CD4-positive, alpha-beta memory T cell (primary cell): ENCODE measurements at regions not wholly inside any gene's neighbourhood (a gene's known extent, or its start where the extent isn't known, plus 50 kb on each side); places are given as distances from the start of the nearest gene placed in this dataset.
"Not testable (repeated sequence)": the region's sequence is repeated elsewhere in the genome, so short reads cannot be mapped to it uniquely, and the experiment has no call there.

Experiments
- CTCF ChIA-PET: fragments of 350-600 bp; sonication (Branson Sonifier 250); formaldehyde crosslinking; loops from one replicate; lab custom pipeline; 2021; ENCODE audit warnings: inconsistent platforms; ENCODE audit not compliant: partially characterized antibody; lab: Charles Lee
- POLR2A ChIA-PET: fragments of 350-600 bp; sonication (Branson Sonifier 250); formaldehyde crosslinking; loops from one replicate; lab custom pipeline; 2021; ENCODE audit not compliant: partially characterized antibody; lab: Charles Lee
- DNase-seq, 5 donors: peaks; one replicate each; pipeline versions ENCODE4 v3.0.0 to v3.0.0-alpha.2; 2020 to 2022; ENCODE audit warnings: mixed read lengths in 1 of 5
- H3K27ac ChIP-seq: one replicate; pipeline ENCODE4 v1.7.0; 2013; ENCODE audit warnings: low read depth, low read length
- H3K27me3 ChIP-seq: 2 replicates; pipeline ENCODE4 v1.7.0; 2013; ENCODE audit warnings: mild to moderate bottlenecking, low read length, moderate library complexity; ENCODE audit not compliant: insufficient read depth
- H3K36me3 ChIP-seq: 2 replicates; pipeline ENCODE4 v1.7.0; 2013; ENCODE audit warnings: mild to moderate bottlenecking, low read length, moderate library complexity; ENCODE audit not compliant: insufficient read depth
- H3K4me1 ChIP-seq: 2 replicates; pipeline ENCODE4 v1.7.0; 2013; ENCODE audit warnings: mild to moderate bottlenecking, low read length, moderate library complexity; ENCODE audit not compliant: insufficient read depth
- H3K4me3 ChIP-seq, 2 donors: one replicate each; pipeline ENCODE4 v1.7.0; 2013; ENCODE audit warnings: low read length in 2 of 2, mild to moderate bottlenecking in 1 of 2
- H3K9me3 ChIP-seq, 2 donors: one replicate each; pipeline ENCODE4 v1.7.0; 2013; ENCODE audit warnings: low read length in 2 of 2, control low read depth in 1 of 2; ENCODE audit not compliant: control insufficient read depth in 1 of 2
- H3K27ac Mint-ChIP-seq, 7 donors: one replicate each; pipeline ENCODE4 v1.8.0; 2020 to 2021; ENCODE audit warnings: mixed read lengths in 7 of 7, mild to moderate bottlenecking in 6 of 7, inconsistent platforms in 3 of 7, moderate library complexity in 3 of 7
- H3K27me3 Mint-ChIP-seq, 2 donors: one replicate each; pipeline ENCODE4 v1.8.0; 2020 to 2021; ENCODE audit warnings: mixed read lengths in 2 of 2
- H3K36me3 Mint-ChIP-seq, 2 donors: one replicate each; pipeline ENCODE4 v1.8.0; 2020 to 2021; ENCODE audit warnings: mixed read lengths in 2 of 2, inconsistent platforms in 1 of 2, mild to moderate bottlenecking in 1 of 2
- H3K4me1 Mint-ChIP-seq, 4 donors: one replicate each; pipeline ENCODE4 v1.8.0; 2020 to 2021; ENCODE audit warnings: mixed read lengths in 4 of 4, mild to moderate bottlenecking in 1 of 4
- H3K4me3 Mint-ChIP-seq, 8 donors: one replicate each; pipeline ENCODE4 v1.8.0; 2020 to 2021; ENCODE audit warnings: mixed read lengths in 8 of 8, mild to moderate bottlenecking in 7 of 8, moderate library complexity in 6 of 8, inconsistent platforms in 3 of 8
- H3K9me3 Mint-ChIP-seq, 8 donors: one replicate each; pipeline ENCODE4 v1.8.0; 2020 to 2021; ENCODE audit warnings: mixed read lengths in 8 of 8, mild to moderate bottlenecking in 5 of 8, inconsistent platforms in 3 of 8, moderate library complexity in 1 of 8
- intact Hi-C: fragments of 100-400 bp; cut with micrococcal nuclease; formaldehyde crosslinking; loops from one replicate; pipeline ENCODE4 v1.15.1; 2023

GRCh38 chr20:25864963-25865714 lies 168.5 kb upstream of the ZNF337 start:
- intact Hi-C loops, result loop anchor here (1.0 to 5.0 kb wide), 3 partner anchors 11 to 473 kb away; partner anchors contain the start of genes ABHD12 and ZNF337
- H3K27me3 ChIP-seq, H3K36me3 ChIP-seq, POLR2A ChIA-PET, H3K36me3 Mint-ChIP-seq, H3K27ac ChIP-seq, H3K9me3 ChIP-seq, H3K9me3 Mint-ChIP-seq, DNase-seq, CTCF ChIA-PET: not testable (repeated sequence)
- Mint-ChIP-seq H3K4me1 (peaks cover 23 to 66% (median 45%) of the 10 kb centered on the region in 4 donors), H3K27ac (peak overlapping the region in 3 of 7 donors; percentile 46 to 71 (median 52)), H3K27me3 (peaks cover 44 to 52% of the 10 kb centered on the region in 2 donors), H3K4me3 (peak overlapping the region; percentile 25 to 86 (median 64))
- H3K4me3 ChIP-seq, result peak overlapping the region in 1 of 2 donors; percentile 24
- peaks cover 43% of the 10 kb centered on the region for H3K4me1 ChIP-seq

DNA sequence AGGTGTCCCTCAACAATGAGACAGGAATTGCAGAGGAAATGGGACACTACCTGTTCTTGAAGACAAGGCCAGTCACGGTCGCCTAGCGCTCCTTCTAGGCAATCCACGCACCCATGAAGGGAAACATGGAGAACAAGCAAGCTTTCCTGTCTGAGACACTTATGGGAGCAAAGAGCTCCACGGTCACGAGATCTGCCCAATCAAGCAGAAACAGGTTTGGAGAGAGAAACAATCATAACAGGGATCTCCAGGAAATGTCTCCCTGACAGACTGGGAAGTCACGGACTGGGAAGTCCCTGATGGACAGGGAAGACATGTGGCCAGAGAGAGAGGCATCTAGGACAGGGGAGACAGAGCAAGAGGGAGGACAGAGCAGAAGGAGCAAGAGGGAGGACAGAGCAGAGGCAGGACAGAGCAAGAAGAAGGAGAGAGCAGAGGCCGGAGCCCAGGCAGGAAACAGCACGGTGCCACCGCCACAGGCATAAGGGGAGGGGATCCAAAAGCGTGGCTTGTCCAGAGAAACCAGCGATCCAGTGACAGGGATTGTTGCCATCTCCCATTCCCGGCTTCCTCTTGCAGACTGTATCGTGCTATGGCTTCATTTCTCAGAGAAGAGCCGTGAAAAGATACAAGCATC lies 167.8 kb upstream of the ZNF337 start:
- Histone ChIP-seq H3K27me3 (peaks cover 11% of the 10 kb centered on the region), H3K4me3 (no peak overlapping the region), H3K36me3 (no peaks in the 10 kb centered on the region), H3K4me1 (peaks cover 50% of the 10 kb centered on the region), H3K9me3 (no peaks in the 10 kb centered on the region), H3K27ac (no peak overlapping the region)
- intact Hi-C loops, result loop anchor here (2.0 kb wide), 1 partner anchor 168 kb away; the partner anchor contains the start of gene ZNF337
- no peak for DNase-seq
- POLR2A ChIA-PET, result no interaction called here
- Mint-ChIP-seq H3K27ac (peak overlapping the region in 1 of 7 donors; percentile 15), H3K36me3 (no peaks in the 10 kb centered on the region), H3K4me1 (peaks cover 24 to 73% (median 48%) of the 10 kb centered on the region in 4 donors), H3K4me3 (peak overlapping the region in 7 of 8 donors; percentile 15 to 86 (median 63)), H3K9me3 (peaks cover 0 to 9% (median 0%) of the 10 kb centered on the region in 8 donors), H3K27me3 (peaks cover 47 to 53% of the 10 kb centered on the region in 2 donors)
- CTCF ChIA-PET, result no interaction called here

GRCh38 chr20:25863536-25864325 lies 167.1 kb upstream of the ZNF337 start:
- Mint-ChIP-seq H3K27me3 (peaks cover 53 to 55% of the 10 kb centered on the region in 2 donors), H3K4me3 (peak overlapping the region; percentile 73 to 91 (median 86)), H3K27ac (peak overlapping the region in 1 of 7 donors; percentile 42), H3K36me3 (no peaks in the 10 kb centered on the region), H3K4me1 (peaks cover 28 to 78% (median 51%) of the 10 kb centered on the region in 4 donors), H3K9me3 (peaks cover 0 to 9% (median 0%) of the 10 kb centered on the region in 8 donors)
- no peak overlapping the region for H3K27ac ChIP-seq
- H3K27me3 ChIP-seq, result peaks cover 11% of the 10 kb centered on the region
- CTCF ChIA-PET, result no interaction called here
- H3K4me1 ChIP-seq, result peaks cover 51% of the 10 kb centered on the region
- POLR2A ChIA-PET, result no interaction called here
- DNase-seq, result no peak
- intact Hi-C loops, result loop anchor here (2.0 kb wide), 1 partner anchor 167 kb away; the partner anchor contains the start of gene ZNF337
- no peaks in the 10 kb centered on the region for H3K9me3 ChIP-seq
- H3K4me3 ChIP-seq, result peak overlapping the region in 1 of 2 donors; percentile 34
- no peaks in the 10 kb centered on the region for H3K36me3 ChIP-seq

- intact Hi-C loops, result not testable (repeated sequence)
- H3K4me1 ChIP-seq, result peaks cover 50% of the 10 kb centered on the region
These were observed 166.4 kb upstream of the ZNF337 start for GRCh38 chr20:25862967-25863530.

DNA sequence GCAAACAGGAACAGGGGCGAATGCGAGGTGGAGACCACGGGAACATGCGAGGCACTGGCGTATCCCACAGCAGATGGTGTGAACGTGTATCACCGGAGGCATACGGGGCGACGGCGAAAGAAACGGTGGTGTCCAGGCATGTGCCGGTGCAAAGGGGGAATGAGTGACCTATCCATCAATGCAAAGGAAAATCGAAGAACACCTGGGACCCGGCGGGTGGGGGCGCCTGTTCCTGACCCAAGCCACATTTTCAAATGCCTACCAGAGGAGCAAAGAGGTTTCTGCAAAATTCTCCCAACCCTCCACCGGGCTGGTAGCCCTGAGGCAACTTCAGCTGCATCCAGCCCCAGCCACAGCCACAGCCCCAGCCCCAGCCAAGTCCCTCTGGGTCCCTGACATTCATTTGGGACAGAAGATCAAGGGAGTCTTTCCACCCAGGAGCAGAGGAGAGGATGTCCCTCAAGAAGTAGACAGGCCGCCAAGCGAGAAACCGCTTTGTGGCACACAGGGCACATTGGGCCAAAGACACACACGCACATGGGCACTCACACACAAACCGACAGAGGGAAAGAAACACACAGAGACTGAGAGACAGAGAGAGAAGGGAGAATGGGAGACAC lies 164.0 kb upstream of the ZNF337 start:
- peak overlapping the region in 7 of 8 donors; percentile 58 to 91 (median 83) for H3K4me3 Mint-ChIP-seq
- H3K36me3 Mint-ChIP-seq, result no peaks in the 10 kb centered on the region
- H3K27ac ChIP-seq, result no peak overlapping the region
- H3K27ac Mint-ChIP-seq, result peak overlapping the region in 3 of 7 donors; percentile 35 to 54 (median 48)
- H3K36me3 ChIP-seq, result no peaks in the 10 kb centered on the region
- H3K4me3 ChIP-seq, result no peak overlapping the region
- H3K9me3 ChIP-seq, result no peaks in the 10 kb centered on the region
- POLR2A ChIA-PET, result no interaction called here
- H3K9me3 Mint-ChIP-seq, result peaks cover 0 to 13% (median 0%) of the 10 kb centered on the region in 8 donors
- H3K4me1 ChIP-seq, result peaks cover 51% of the 10 kb centered on the region
- CTCF ChIA-PET, result no interaction called here
- peaks cover 17% of the 10 kb centered on the region for H3K27me3 ChIP-seq
- intact Hi-C loops, result no loop called here
- DNase-seq, result no peak
- H3K27me3 Mint-ChIP-seq, result peaks cover 57 to 60% of the 10 kb centered on the region in 2 donors
- H3K4me1 Mint-ChIP-seq, result peaks cover 26 to 71% (median 50%) of the 10 kb centered on the region in 4 donors

More at GRCh38 chr20:25862967-25863530, 166.4 kb upstream of the ZNF337 start:
- Mint-ChIP-seq H3K27ac (peak overlapping the region in 2 of 7 donors; percentile 42 to 48), H3K4me1 (peaks cover 29 to 78% (median 51%) of the 10 kb centered on the region in 4 donors), H3K27me3 (peaks cover 56 to 57% of the 10 kb centered on the region in 2 donors), H3K4me3 (peak overlapping the region; percentile 73 to 91 (median 84))
- CTCF ChIA-PET, H3K9me3 ChIP-seq, H3K9me3 Mint-ChIP-seq, H3K36me3 Mint-ChIP-seq, H3K27ac ChIP-seq, POLR2A ChIA-PET, H3K36me3 ChIP-seq: not testable (repeated sequence)
- peak; percentile 70 to 77 (median 75) for DNase-seq
- peaks cover 11% of the 10 kb centered on the region for H3K27me3 ChIP-seq
- peak overlapping the region in 1 of 2 donors; percentile 34 for H3K4me3 ChIP-seq

GRCh38 chr20:25859649-25860530 lies 163.2 kb upstream of the ZNF337 start:
- ChIA-PET CTCF (no interaction called here), POLR2A (no interaction called here)
- peak overlapping the region; percentile 10 to 91 (median 81) for H3K4me3 Mint-ChIP-seq
- Histone ChIP-seq H3K36me3 (no peaks in the 10 kb centered on the region), H3K4me1 (peaks cover 47% of the 10 kb centered on the region), H3K27me3 (peaks cover 17% of the 10 kb centered on the region), H3K4me3 (no peak overlapping the region), H3K27ac (no peak overlapping the region), H3K9me3 (no peaks in the 10 kb centered on the region)
- peak; percentile 66 to 83 (median 76) for DNase-seq
- H3K9me3 Mint-ChIP-seq, result peaks cover 0 to 13% (median 0%) of the 10 kb centered on the region in 8 donors
- no peaks in the 10 kb centered on the region for H3K36me3 Mint-ChIP-seq
- H3K27ac Mint-ChIP-seq, result peak overlapping the region in 3 of 7 donors; percentile 48 to 84 (median 54)
- intact Hi-C loops, result no loop called here
- peaks cover 19 to 64% (median 44%) of the 10 kb centered on the region in 4 donors for H3K4me1 Mint-ChIP-seq
- H3K27me3 Mint-ChIP-seq, result peaks cover 52 to 55% of the 10 kb centered on the region in 2 donors
